ENCODE measurements at regions not wholly inside any gene's neighbourhood (a gene's known extent, or its start where the extent isn't known, plus 50 kb on each side); places are given as distances from the start of the nearest gene placed in this dataset.

DNA sequence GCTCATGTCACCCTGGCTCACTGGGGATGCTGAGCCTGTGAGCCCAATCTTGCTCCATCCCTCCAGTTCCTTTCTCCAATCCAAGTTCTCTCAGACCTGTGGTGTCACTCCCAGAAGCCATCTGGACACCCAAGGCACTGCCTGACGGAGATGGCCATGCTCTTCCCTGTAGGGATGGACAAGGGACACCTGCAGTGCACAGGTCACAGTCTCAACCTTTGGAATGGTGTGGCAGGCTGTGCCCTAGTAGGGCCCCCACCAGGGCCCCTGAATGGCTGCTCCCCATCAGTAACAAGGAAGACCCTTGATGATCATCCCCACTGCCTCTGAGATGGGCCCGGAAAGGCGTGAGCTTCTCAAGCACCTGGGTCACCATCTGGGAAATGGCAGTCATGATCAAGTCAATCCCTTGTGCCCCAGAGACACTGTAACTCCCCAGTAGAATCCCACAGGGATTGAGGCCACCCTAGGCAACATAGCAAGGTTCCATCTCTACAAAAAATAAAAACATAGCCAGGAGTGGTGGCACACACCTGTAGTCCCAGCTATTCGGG, 822.5 kb downstream of the KCNJ18 start:
- DNase-seq (no peak), ATAC-seq (no peak)
- in situ Hi-C loops (cut with MboI; ENCODE audit: low sequenced_read_pairs in 4 of 4) (no loop called here), intact Hi-C loops (cut with DNase I; ENCODE audit: low total_unique reads) (no loop called here)
- Histone ChIP-seq H3K9me3 (no peaks in the 10 kb centered on the region), H3K4me1 (no peaks in the 10 kb centered on the region), H3K4me3 (no peak overlapping the region), H3K27ac (no peak overlapping the region), H3K36me3 (no peaks in the 10 kb centered on the region), H3K27me3 (no peaks in the 10 kb centered on the region)
- no peak for TF ChIP-seq POLR2A (IDR thresholded peaks at IDR 0.05)
- TF ChIP-seq, protein P1, sequence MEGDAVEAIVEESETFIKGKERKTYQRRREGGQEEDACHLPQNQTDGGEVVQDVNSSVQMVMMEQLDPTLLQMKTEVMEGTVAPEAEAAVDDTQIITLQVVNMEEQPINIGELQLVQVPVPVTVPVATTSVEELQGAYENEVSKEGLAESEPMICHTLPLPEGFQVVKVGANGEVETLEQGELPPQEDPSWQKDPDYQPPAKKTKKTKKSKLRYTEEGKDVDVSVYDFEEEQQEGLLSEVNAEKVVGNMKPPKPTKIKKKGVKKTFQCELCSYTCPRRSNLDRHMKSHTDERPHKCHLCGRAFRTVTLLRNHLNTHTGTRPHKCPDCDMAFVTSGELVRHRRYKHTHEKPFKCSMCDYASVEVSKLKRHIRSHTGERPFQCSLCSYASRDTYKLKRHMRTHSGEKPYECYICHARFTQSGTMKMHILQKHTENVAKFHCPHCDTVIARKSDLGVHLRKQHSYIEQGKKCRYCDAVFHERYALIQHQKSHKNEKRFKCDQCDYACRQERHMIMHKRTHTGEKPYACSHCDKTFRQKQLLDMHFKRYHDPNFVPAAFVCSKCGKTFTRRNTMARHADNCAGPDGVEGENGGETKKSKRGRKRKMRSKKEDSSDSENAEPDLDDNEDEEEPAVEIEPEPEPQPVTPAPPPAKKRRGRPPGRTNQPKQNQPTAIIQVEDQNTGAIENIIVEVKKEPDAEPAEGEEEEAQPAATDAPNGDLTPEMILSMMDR (IDR thresholded peaks at IDR 0.05 in 4 of 5, conservative IDR thresholded peaks at IDR 0.05 in 1 of 5): no peak

DNA sequence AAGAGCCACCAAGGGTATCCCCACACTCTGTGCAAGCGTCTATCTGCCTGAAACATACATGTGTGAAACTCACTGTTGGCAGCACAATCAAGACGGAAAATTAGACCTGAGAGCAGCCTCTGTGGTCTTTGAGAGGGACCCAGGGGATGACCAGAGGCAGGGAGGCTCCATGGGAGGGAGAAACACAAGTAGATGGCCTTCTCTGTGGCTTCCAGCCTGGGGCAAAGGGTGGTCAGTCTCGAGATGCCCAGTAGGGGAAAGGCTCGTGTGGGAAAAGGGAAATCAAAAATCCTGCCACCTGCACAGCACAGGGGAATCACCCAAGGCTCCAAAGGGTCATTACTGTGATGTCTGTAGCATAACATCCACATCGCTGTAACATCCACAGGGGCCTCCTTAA, 823.3 kb downstream of the KCNJ18 start:
- intact Hi-C loops (cut with DNase I; ENCODE audit: low total_unique reads): no loop called here
- Histone ChIP-seq H3K36me3 (no peaks in the 10 kb centered on the region), H3K27ac (no peak overlapping the region), H3K27me3 (no peaks in the 10 kb centered on the region), H3K4me1 (no peaks in the 10 kb centered on the region), H3K9me3 (no peaks in the 10 kb centered on the region), H3K4me3 (no peak overlapping the region)
- DNase-seq: no peak
- in situ Hi-C loops (cut with MboI; ENCODE audit: low sequenced_read_pairs in 4 of 4): no loop called here
- TF ChIP-seq, protein P1 (IDR thresholded peaks at IDR 0.05 in 4 of 5, conservative IDR thresholded peaks at IDR 0.05 in 1 of 5): no peak
- TF ChIP-seq POLR2A (IDR thresholded peaks at IDR 0.05): no peak
- ATAC-seq: no peak

DNA sequence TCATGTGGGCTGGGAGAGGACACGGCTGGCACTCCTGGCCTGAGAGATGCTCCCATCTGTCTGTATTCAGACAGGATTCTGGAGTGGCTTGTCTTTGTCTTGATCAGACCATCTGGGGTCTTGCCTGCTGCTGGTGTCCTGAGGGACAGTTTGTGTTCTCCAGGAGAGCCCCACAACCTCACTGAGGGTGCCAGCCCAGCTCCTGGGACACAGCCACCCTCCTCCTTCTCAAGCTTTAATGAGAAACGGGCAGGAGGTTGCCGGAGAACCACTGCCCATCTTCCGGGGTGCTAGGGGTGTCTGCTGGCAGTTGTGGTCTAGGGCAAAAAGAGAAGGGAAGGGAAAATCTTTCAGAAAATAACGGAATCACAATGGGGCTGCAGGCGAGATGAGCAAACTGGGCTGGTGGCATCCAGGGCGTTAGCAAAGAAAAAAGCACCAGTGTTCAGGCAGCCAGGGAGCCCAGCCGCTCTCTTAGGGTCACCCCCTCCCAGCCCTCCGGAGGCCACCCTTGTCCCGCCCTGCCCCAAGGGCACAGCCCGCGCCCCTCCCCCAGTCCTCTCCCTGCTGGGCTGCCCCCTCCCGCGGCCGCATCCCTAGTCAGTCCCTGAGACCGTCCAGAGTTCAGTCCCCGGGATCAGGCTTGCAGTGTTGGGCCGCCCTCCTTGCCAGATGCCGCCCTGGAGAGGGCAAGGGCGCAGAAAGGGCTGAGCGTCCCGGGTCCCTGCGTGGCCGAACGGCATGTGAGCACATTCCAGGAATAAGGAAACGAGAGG, 824.7 kb downstream of the KCNJ18 start:
- no peak overlapping the region for H3K27ac ChIP-seq
- ATAC-seq: no peak
- H3K27me3 ChIP-seq: no peaks in the 10 kb centered on the region
- no peak for TF ChIP-seq POLR2A (IDR thresholded peaks at IDR 0.05)
- TF ChIP-seq, protein P1 (IDR thresholded peaks at IDR 0.05 in 4 of 5, conservative IDR thresholded peaks at IDR 0.05 in 1 of 5): no peak
- H3K36me3 ChIP-seq: no peaks in the 10 kb centered on the region
- H3K4me1 ChIP-seq: no peaks in the 10 kb centered on the region
- in situ Hi-C loops (cut with MboI; ENCODE audit: low sequenced_read_pairs in 4 of 4): no loop called here
- no peak overlapping the region for H3K4me3 ChIP-seq
- DNase-seq: no peak
- intact Hi-C loops (cut with DNase I; ENCODE audit: low total_unique reads): no loop called here
- no peaks in the 10 kb centered on the region for H3K9me3 ChIP-seq

DNA sequence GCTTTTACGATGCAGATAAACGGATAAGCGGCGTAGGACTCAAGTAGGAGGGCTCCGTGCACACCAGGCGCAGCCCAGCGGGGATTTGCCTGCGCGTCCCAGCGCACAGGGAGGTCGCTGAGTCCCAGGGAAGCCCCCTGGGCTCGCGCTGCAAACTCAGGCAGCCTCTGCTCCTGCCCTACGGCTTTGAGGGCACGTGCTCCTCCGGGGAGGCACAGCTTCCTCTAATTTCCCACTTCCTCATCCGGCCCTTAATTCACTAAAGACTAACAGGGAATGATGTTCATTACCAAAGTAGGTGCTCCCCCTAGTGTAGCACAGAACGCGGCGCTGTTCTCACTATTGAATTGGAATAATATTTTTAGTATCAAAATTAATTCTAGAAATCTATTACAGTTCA, 825.4 kb downstream of the KCNJ18 start:
- ATAC-seq (no peak), DNase-seq (no peak)
- H3K4me1 ChIP-seq: no peaks in the 10 kb centered on the region
- H3K27ac ChIP-seq: no peak overlapping the region
- in situ Hi-C loops (cut with MboI; ENCODE audit: low sequenced_read_pairs in 4 of 4) (no loop called here), intact Hi-C loops (cut with DNase I; ENCODE audit: low total_unique reads) (no loop called here)
- no peaks in the 10 kb centered on the region for H3K27me3 ChIP-seq
- H3K9me3 ChIP-seq: no peaks in the 10 kb centered on the region
- TF ChIP-seq, protein P1 (IDR thresholded peaks at IDR 0.05 in 4 of 5, conservative IDR thresholded peaks at IDR 0.05 in 1 of 5): no peak
- no peak for TF ChIP-seq POLR2A (IDR thresholded peaks at IDR 0.05)
- no peak overlapping the region for H3K4me3 ChIP-seq
- H3K36me3 ChIP-seq: no peaks in the 10 kb centered on the region
